GM12878 (cell line): ENCODE measurements at regions not wholly inside any gene's neighbourhood (a gene's known extent, or its start where the extent isn't known, plus 50 kb on each side); places are given as distances from the start of the nearest gene placed in this dataset.
"Not testable (repeated sequence)": the region's sequence is repeated elsewhere in the genome, so short reads cannot be mapped to it uniquely, and the experiment has no call there.

Experiments
- ATAC-seq: fragments of 200-7000 bp; cut with Tn5 transposase; 3 replicates; pipeline ENCODE4 v1.9.1; 2020; ENCODE audit warnings: mild to moderate bottlenecking, moderate library complexity
- BruUV-seq: library from RNA; stranded (reverse); fragments of 400-500 nt; replicated peaks from 2 replicates; lab custom pipeline; 2021; lab: Mats Ljungman, UMichigan
- CTCF ChIA-PET: fragments of 300-600 bp; sonication (Branson Sonifier 250); formaldehyde crosslinking; extraction: SDS; loops from one replicate; lab custom pipeline; 2021; ENCODE audit warnings: inconsistent platforms; lab: Yijun Ruan, JAX
- POLR2A ChIA-PET: fragments of 350-600 bp; formaldehyde crosslinking; extraction: SDS; loops from one replicate; lab custom pipeline; 2021; ENCODE audit warnings: inconsistent platforms; lab: Charles Lee
- RAD21 ChIA-PET: fragments of 300-600 bp; sonication (Branson Sonifier 250); formaldehyde crosslinking; loops from one replicate; lab custom pipeline; 2023; ENCODE audit warnings: antibody characterized with exemption; ENCODE audit not compliant: unreplicated experiment; lab: Charles Lee
- SMC1A ChIA-PET: fragments of 300-600 bp; sonication (Branson Sonifier 250); formaldehyde crosslinking; loops from one replicate; lab custom pipeline; 2023; ENCODE audit not compliant: unreplicated experiment, uncharacterized antibody; lab: Charles Lee
- DNase-seq: peaks from one replicate; pipeline ENCODE4 v3.0.0-alpha.2; 2011; ENCODE audit warnings: low read depth, low spot score
- FAIRE-seq: peaks from 3 replicates; lab custom pipeline; 2011; peaks lifted over from hg19 to GRCh38; lab: Jason Lieb, UNC
- H2AFZ ChIP-seq: 2 replicates; pipeline ENCODE4 v1.6.0; 2011; ENCODE audit warnings: low read depth, low read length, control low read depth; ENCODE audit not compliant: control insufficient read depth
- H3K27ac ChIP-seq: 2 replicates; pipeline ENCODE4 v1.5.1; 2011; ENCODE audit warnings: control low read depth; ENCODE audit not compliant: control insufficient read depth, insufficient read depth
- H3K27me3 ChIP-seq, 2 experiments: replicated peaks in 1 of 2; 2 replicates each; pipeline versions ENCODE4 v1.6.0 to v1.6.1; 2011; ENCODE audit warnings: low read length in 1 of 2; ENCODE audit not compliant: control insufficient read depth in 2 of 2, insufficient read depth in 2 of 2
- H3K36me3 ChIP-seq, 2 experiments: 2 replicates each; pipeline ENCODE4 v1.5.1; 2011; ENCODE audit warnings: low read length in 1 of 2; ENCODE audit not compliant: control insufficient read depth in 2 of 2, insufficient read depth in 2 of 2
- H3K4me1 ChIP-seq: 2 replicates; pipeline ENCODE4 v1.6.1; 2011; ENCODE audit warnings: mild to moderate bottlenecking, low read length, moderate library complexity, mixed read lengths; ENCODE audit not compliant: control insufficient read depth, insufficient read depth
- H3K4me2 ChIP-seq: 2 replicates; pipeline ENCODE4 v1.6.0; 2011; ENCODE audit warnings: control low read depth; ENCODE audit not compliant: control insufficient read depth, insufficient read depth
- H3K4me3 ChIP-seq: fragments of 200-600 bp; sonication (generic); 2 replicates; pipeline ENCODE4 v1.5.1; 2016
- H3K79me2 ChIP-seq: 2 replicates; pipeline ENCODE4 v1.6.0; 2011; ENCODE audit warnings: low read length; ENCODE audit not compliant: control insufficient read depth, insufficient read depth
- H3K9ac ChIP-seq: 2 replicates; pipeline ENCODE4 v1.8.0; 2011; ENCODE audit warnings: low read length, control low read depth, mixed read lengths; ENCODE audit not compliant: control insufficient read depth, insufficient read depth
- H3K9me3 ChIP-seq: replicated peaks from 3 replicates; pipeline ENCODE4 v1.5.1; 2011; ENCODE audit warnings: mild to moderate bottlenecking, low read length; ENCODE audit not compliant: control insufficient read depth, insufficient read depth
- H4K20me1 ChIP-seq: 2 replicates; pipeline ENCODE4 v1.6.0; 2011; ENCODE audit not compliant: control insufficient read depth, insufficient read depth
- BCL11A ChIP-seq: IDR thresholded peaks from 2 replicates; pipeline ENCODE4 v1.6.1; 2011; ENCODE audit warnings: low read depth, low read length
- BCL3 ChIP-seq: IDR thresholded peaks from 2 replicates; pipeline ENCODE4 v1.6.1; 2011; ENCODE audit warnings: borderline replicate concordance, low read depth, mild to moderate bottlenecking, moderate library complexity, low read length; ENCODE audit not compliant: insufficient read depth, poor library complexity, severe bottlenecking
- CBX5 ChIP-seq: sonication (generic); IDR thresholded peaks from 2 replicates; pipeline ENCODE4 v1.6.1; 2016; ENCODE audit warnings: low read depth, moderate library complexity, mild to moderate bottlenecking, inconsistent platforms
- HDAC2 ChIP-seq: fragments of 200-600 bp; sonication (generic); IDR thresholded peaks from 2 replicates; pipeline ENCODE4 v1.6.1; 2017
- HDGF ChIP-seq: fragments of 450-650 bp; IDR thresholded peaks from 2 replicates; pipeline ENCODE4 v1.6.1; 2016; ENCODE audit warnings: antibody characterized with exemption
- IRF5 ChIP-seq: fragments of 450-650 bp; IDR thresholded peaks from 2 replicates; pipeline ENCODE4 v1.6.1; 2017; ENCODE audit warnings: borderline replicate concordance
- PAX5 ChIP-seq: IDR thresholded peaks from 2 replicates; pipeline ENCODE4 v1.6.1; 2011; ENCODE audit warnings: low read depth, low read length, borderline replicate concordance
- RFX5 ChIP-seq: IDR thresholded peaks from 2 replicates; pipeline ENCODE4 v1.6.1; 2011; ENCODE audit warnings: low read depth, low read length, improper control_type of control experiment
- SIN3A ChIP-seq: IDR thresholded peaks from 2 replicates; pipeline ENCODE4 v1.6.1; 2012; ENCODE audit warnings: low read depth, low read length, improper control_type of control experiment
- SREBF1 ChIP-seq: IDR thresholded peaks from 2 replicates; pipeline ENCODE4 v1.6.1; 2012; ENCODE audit warnings: mild to moderate bottlenecking, low read length
- SREBF2 ChIP-seq: IDR thresholded peaks from 2 replicates; pipeline ENCODE4 v1.6.1; 2012; ENCODE audit warnings: mild to moderate bottlenecking, low read length
- ZNF217 ChIP-seq: fragments of 450-650 bp; IDR thresholded peaks from 2 replicates; pipeline ENCODE4 v1.6.1; 2017; ENCODE audit warnings: antibody characterized with exemption, mild to moderate bottlenecking
- WGBS: methylation state at CpG from one replicate; pipeline ENCODE4 v1.1.6; 2016; ENCODE audit warnings: low lambda C conversion rate; ENCODE audit not compliant: insufficient replicate concordance, insufficient coverage; ENCODE audit errors: missing lambda C conversion rate; 5-methylcytosine and 5-hydroxymethylcytosine counted together
- in situ Hi-C: fragments of 300-500 bp; cut with MboI; formaldehyde crosslinking; loops from 9 replicates; pipeline ENCODE4 v1.14.3; 2018; ENCODE audit warnings: mixed read lengths
- intact Hi-C: fragments of 100-400 bp; cut with micrococcal nuclease; formaldehyde crosslinking; loops from one replicate; pipeline ENCODE4 v1.14.2; 2022; ENCODE audit not compliant: unreplicated experiment

GRCh38 chr7:24115661-24116060 is 168.3 kb upstream of the NPY start:
- SMC1A ChIA-PET, result no interaction called here
- in situ Hi-C loops (no loop called here), intact Hi-C loops (no loop called here)
- no peak for FAIRE-seq
- CTCF ChIA-PET, result no interaction called here
- no peaks in the 10 kb centered on the region for H3K4me1 ChIP-seq
- H3K4me2 ChIP-seq, result no peak overlapping the region
- no peak overlapping the region for H3K4me3 ChIP-seq
- no peaks in the 10 kb centered on the region; the same call in 1 of the 2 replicates for H4K20me1 ChIP-seq
- H3K9ac ChIP-seq, result no peak overlapping the region
- DNase-seq, result no peak
- no peaks in the 10 kb centered on the region for H3K79me2 ChIP-seq
- RAD21 ChIA-PET, result interaction anchor here (0.7 kb wide), 1 partner anchor 177 kb away, joined by 3 read pairs; no protein-coding TSS in a partner anchor
- H3K27ac ChIP-seq, result no peak overlapping the region
- no peaks in the 10 kb centered on the region for H3K9me3 ChIP-seq
- no peak for ATAC-seq
- H3K36me3 ChIP-seq, result no peaks in the 10 kb centered on the region
- TF ChIP-seq SIN3A (no peak), PAX5 (no peak), BCL11A (no peak), ZNF217 (no peak), SREBF2 (no peak), BCL3 (no peak), HDGF (no peak), RFX5 (no peak), IRF5 (no peak), CBX5 (no peak), HDAC2 (no peak), SREBF1 (no peak)
- TF ChIP-seq, all 136 proteins: peak for 0
- no peak overlapping the region for H2AFZ ChIP-seq
- H3K27me3 ChIP-seq, result no peaks in the 10 kb centered on the region; a peak in 1 of 4 replicates
- no TSS peak for BruUV-seq
- 33% methylated on average over 3 of the region's 3 CpGs for WGBS
- POLR2A ChIA-PET, result no interaction called here

GRCh38 chr7:24117903-24118499 is 166.0 kb upstream of the NPY start:
- ChIA-PET SMC1A (interaction anchor here (0.6 to 1.0 kb wide), 3 partner anchors 9 to 527 kb away, joined by 3 to 5 read pairs (median 4); no protein-coding TSS in a partner anchor), RAD21 (interaction anchor here (2.0 kb wide), 1 partner anchor 179 kb away, joined by 4 read pairs; no protein-coding TSS in a partner anchor)
- FAIRE-seq, intact Hi-C loops, H3K27me3 ChIP-seq, H3K36me3 ChIP-seq, in situ Hi-C loops, H2AFZ ChIP-seq, BruUV-seq, ATAC-seq, POLR2A ChIA-PET, H3K4me1 ChIP-seq, DNase-seq, CTCF ChIA-PET, H3K4me2 ChIP-seq, H3K4me3 ChIP-seq, H3K9ac ChIP-seq, H3K27ac ChIP-seq, H4K20me1 ChIP-seq, H3K9me3 ChIP-seq, H3K79me2 ChIP-seq: not testable (repeated sequence)
- WGBS, result 19% methylated on average over 7 of the region's 7 CpGs
